IgD-negative memory B cell (primary cell): ENCODE measurements at regions not wholly inside any gene's neighbourhood (a gene's known extent, or its start where the extent isn't known, plus 50 kb on each side); places are given as distances from the start of the nearest gene placed in this dataset.

Experiments used
- H3K27ac Mint-ChIP-seq, 3 donors: one replicate each; pipeline ENCODE4 v1.8.0; 2020 to 2022; ENCODE audit warnings: mild to moderate bottlenecking in 3 of 3, mixed read lengths in 3 of 3, moderate library complexity in 1 of 3
- H3K27me3 Mint-ChIP-seq: one replicate; pipeline ENCODE4 v1.8.0; 2021; ENCODE audit warnings: mixed read lengths
- H3K36me3 Mint-ChIP-seq: one replicate; pipeline ENCODE4 v1.8.0; 2020; ENCODE audit warnings: mild to moderate bottlenecking, mixed read lengths
- H3K4me1 Mint-ChIP-seq, 3 donors: one replicate each; pipeline ENCODE4 v1.8.0; 2020 to 2022; ENCODE audit warnings: mixed read lengths in 3 of 3, mild to moderate bottlenecking in 1 of 3
- H3K4me3 Mint-ChIP-seq, 4 donors: one replicate each; pipeline ENCODE4 v1.8.0; 2020 to 2022; ENCODE audit warnings: mild to moderate bottlenecking in 4 of 4, mixed read lengths in 4 of 4, moderate library complexity in 3 of 4
- H3K9me3 Mint-ChIP-seq, 3 donors: one replicate each; pipeline ENCODE4 v1.8.0; 2020 to 2021; ENCODE audit warnings: mixed read lengths in 3 of 3, mild to moderate bottlenecking in 1 of 3

GRCh38 chr6:144602523-144603180, 317.5 kb downstream of the UTRN start:
- Mint-ChIP-seq H3K36me3 (peaks cover 20% of the 10 kb centered on the region), H3K4me1 (peaks cover 3 to 7% (median 6%) of the 10 kb centered on the region in 3 donors), H3K4me3 (no peak overlapping the region), H3K27me3 (no peaks in the 10 kb centered on the region), H3K9me3 (peaks cover 0 to 4% (median 0%) of the 10 kb centered on the region in 3 donors), H3K27ac (no peak overlapping the region)

- no peak overlapping the region for H3K27ac Mint-ChIP-seq
Measured at GRCh38 chr6:144606083-144606482, 320.9 kb downstream of the UTRN start.

GRCh38 chr6:144607998-144608735, 323.0 kb downstream of the UTRN start:
- Mint-ChIP-seq H3K4me1 (peaks cover 4 to 8% (median 6%) of the 10 kb centered on the region in 3 donors), H3K27ac (no peak overlapping the region), H3K4me3 (peak overlapping the region in 1 of 4 donors; percentile 33), H3K27me3 (no peaks in the 10 kb centered on the region), H3K9me3 (no peaks in the 10 kb centered on the region), H3K36me3 (peaks cover 11% of the 10 kb centered on the region)

More at GRCh38 chr6:144606083-144606482, 320.9 kb downstream of the UTRN start:
- H3K4me1 Mint-ChIP-seq, result peaks cover 3 to 13% (median 6%) of the 10 kb centered on the region in 3 donors
- H3K36me3 Mint-ChIP-seq, result peaks cover 16% of the 10 kb centered on the region
- H3K27me3 Mint-ChIP-seq, result no peaks in the 10 kb centered on the region
- no peak overlapping the region for H3K4me3 Mint-ChIP-seq
- H3K9me3 Mint-ChIP-seq, result no peaks in the 10 kb centered on the region

GRCh38 chr6:144612811-144613210, 327.7 kb downstream of the UTRN start:
- no peak overlapping the region for H3K4me3 Mint-ChIP-seq
- peaks cover 9% of the 10 kb centered on the region for H3K36me3 Mint-ChIP-seq
- H3K4me1 Mint-ChIP-seq, result peaks cover 5 to 14% (median 10%) of the 10 kb centered on the region in 3 donors
- no peaks in the 10 kb centered on the region for H3K27me3 Mint-ChIP-seq
- no peaks in the 10 kb centered on the region for H3K9me3 Mint-ChIP-seq
- H3K27ac Mint-ChIP-seq, result no peak overlapping the region

GRCh38 chr6:144613859-144614258, 328.7 kb downstream of the UTRN start:
- Mint-ChIP-seq H3K36me3 (peaks cover 9% of the 10 kb centered on the region), H3K9me3 (no peaks in the 10 kb centered on the region), H3K4me1 (peaks cover 5 to 14% (median 8%) of the 10 kb centered on the region in 3 donors), H3K4me3 (no peak overlapping the region), H3K27me3 (no peaks in the 10 kb centered on the region), H3K27ac (peak overlapping the region in 1 of 3 donors; percentile 21)

GRCh38 chr6:144615870-144616269, 330.7 kb downstream of the UTRN start:
- Mint-ChIP-seq H3K9me3 (no peaks in the 10 kb centered on the region), H3K4me1 (peaks cover 7 to 14% (median 9%) of the 10 kb centered on the region in 3 donors), H3K36me3 (peaks cover 7% of the 10 kb centered on the region), H3K27ac (no peak overlapping the region), H3K4me3 (no peak overlapping the region), H3K27me3 (no peaks in the 10 kb centered on the region)

- Mint-ChIP-seq H3K36me3 (peaks cover 7% of the 10 kb centered on the region), H3K9me3 (no peaks in the 10 kb centered on the region), H3K27ac (no peak overlapping the region), H3K4me1 (peaks cover 7 to 14% (median 9%) of the 10 kb centered on the region in 3 donors), H3K27me3 (no peaks in the 10 kb centered on the region), H3K4me3 (no peak overlapping the region)
Measured at GRCh38 chr6:144617191-144617590, 332.1 kb downstream of the UTRN start.

GRCh38 chr6:144617708-144618107, 332.6 kb downstream of the UTRN start:
- Mint-ChIP-seq H3K4me1 (peaks cover 7 to 13% (median 9%) of the 10 kb centered on the region in 3 donors), H3K9me3 (no peaks in the 10 kb centered on the region), H3K27me3 (no peaks in the 10 kb centered on the region), H3K4me3 (no peak overlapping the region), H3K27ac (no peak overlapping the region), H3K36me3 (peaks cover 7% of the 10 kb centered on the region)

- Mint-ChIP-seq H3K4me1 (peaks cover 10 to 18% (median 17%) of the 10 kb centered on the region in 3 donors), H3K9me3 (no peaks in the 10 kb centered on the region), H3K27me3 (no peaks in the 10 kb centered on the region), H3K4me3 (no peak overlapping the region), H3K36me3 (peaks cover 4% of the 10 kb centered on the region), H3K27ac (no peak overlapping the region)
Measured at GRCh38 chr6:144619966-144620365, 334.8 kb downstream of the UTRN start.

- Mint-ChIP-seq H3K27me3 (no peaks in the 10 kb centered on the region), H3K4me3 (no peak overlapping the region), H3K27ac (no peak overlapping the region), H3K9me3 (no peaks in the 10 kb centered on the region), H3K36me3 (peaks cover 4% of the 10 kb centered on the region), H3K4me1 (peaks cover 10 to 16% (median 12%) of the 10 kb centered on the region in 3 donors)
Measured at GRCh38 chr6:144621332-144621731, 336.2 kb downstream of the UTRN start.

- H3K36me3 Mint-ChIP-seq, result peaks cover 9% of the 10 kb centered on the region
- H3K9me3 Mint-ChIP-seq, result no peaks in the 10 kb centered on the region
- no peak overlapping the region for H3K27ac Mint-ChIP-seq
- peaks cover 7 to 17% (median 11%) of the 10 kb centered on the region in 3 donors for H3K4me1 Mint-ChIP-seq
- no peaks in the 10 kb centered on the region for H3K27me3 Mint-ChIP-seq
- H3K4me3 Mint-ChIP-seq, result no peak overlapping the region
Measured at GRCh38 chr6:144624246-144624645, 339.1 kb downstream of the UTRN start.

GRCh38 chr6:144624716-144625115, 339.6 kb downstream of the UTRN start:
- no peak overlapping the region for H3K27ac Mint-ChIP-seq
- no peaks in the 10 kb centered on the region for H3K9me3 Mint-ChIP-seq
- peaks cover 3 to 22% (median 11%) of the 10 kb centered on the region in 3 donors for H3K4me1 Mint-ChIP-seq
- peaks cover 13% of the 10 kb centered on the region for H3K36me3 Mint-ChIP-seq
- no peaks in the 10 kb centered on the region for H3K27me3 Mint-ChIP-seq
- H3K4me3 Mint-ChIP-seq, result no peak overlapping the region

- H3K4me3 Mint-ChIP-seq, result no peak overlapping the region
- peaks cover 16% of the 10 kb centered on the region for H3K36me3 Mint-ChIP-seq
- no peak overlapping the region for H3K27ac Mint-ChIP-seq
- H3K27me3 Mint-ChIP-seq, result no peaks in the 10 kb centered on the region
- H3K9me3 Mint-ChIP-seq, result no peaks in the 10 kb centered on the region
- H3K4me1 Mint-ChIP-seq, result peaks cover 0 to 16% (median 9%) of the 10 kb centered on the region in 3 donors
Measured at GRCh38 chr6:144630857-144631256, 345.7 kb downstream of the UTRN start.

- H3K4me3 Mint-ChIP-seq, result no peak overlapping the region
- H3K27ac Mint-ChIP-seq, result no peak overlapping the region
- H3K27me3 Mint-ChIP-seq, result no peaks in the 10 kb centered on the region
- H3K36me3 Mint-ChIP-seq, result peaks cover 18% of the 10 kb centered on the region
- peaks cover 0 to 16% (median 9%) of the 10 kb centered on the region in 3 donors for H3K4me1 Mint-ChIP-seq
- no peaks in the 10 kb centered on the region for H3K9me3 Mint-ChIP-seq
Measured at GRCh38 chr6:144632266-144632665, 347.1 kb downstream of the UTRN start.

GRCh38 chr6:144633886-144634285, 348.8 kb downstream of the UTRN start:
- H3K9me3 Mint-ChIP-seq, result no peaks in the 10 kb centered on the region

More at GRCh38 chr6:144633886-144634285, 348.8 kb downstream of the UTRN start:
- Mint-ChIP-seq H3K4me3 (no peak overlapping the region), H3K27ac (no peak overlapping the region), H3K36me3 (peaks cover 15% of the 10 kb centered on the region), H3K4me1 (peaks cover 0 to 11% (median 9%) of the 10 kb centered on the region in 3 donors), H3K27me3 (no peaks in the 10 kb centered on the region)
